ENCODE measurements at regions not wholly inside any gene's neighbourhood (a gene's known extent, or its start where the extent isn't known, plus 50 kb on each side); places are given as distances from the start of the nearest gene placed in this dataset.

DNA sequence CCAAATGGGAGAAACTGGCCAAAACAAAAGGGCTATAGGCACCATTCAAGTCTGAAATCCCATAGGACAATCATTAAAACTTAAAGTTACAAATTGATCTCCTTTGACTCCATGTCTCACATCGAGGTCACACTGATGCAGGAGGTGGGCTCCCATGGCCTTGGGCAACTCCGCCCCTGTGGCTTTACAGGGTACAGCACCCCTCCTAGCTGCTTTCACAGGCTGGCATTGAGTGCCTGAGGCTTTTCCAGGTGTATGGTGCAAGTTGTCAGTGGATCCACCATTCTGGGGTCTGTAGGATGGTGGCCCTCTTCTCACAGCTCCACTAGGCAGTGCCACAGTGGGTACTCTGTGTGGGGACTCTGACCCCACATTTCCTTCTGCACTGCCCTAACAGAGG is 662.1 kb downstream of the XPNPEP1 start:
- Histone ChIP-seq H2BK12ac (ENCODE audit: low read depth, low read length) (no peak overlapping the region), H3K9me3 (ENCODE audit: insufficient read depth in 2 of 2, low read depth in 1 of 2, low read length in 1 of 2) (peaks cover 14 to 27% of the 10 kb centered on the region in 2 experiments), H3K4ac (replicated peaks; ENCODE audit: insufficient read length, low read depth, low read length) (no peak overlapping the region), H3K27ac (ENCODE audit: low read depth, low read length) (no peak overlapping the region), H2AFZ (ENCODE audit: low read length) (no peak overlapping the region), H3K79me2 (ENCODE audit: control insufficient read depth in 1 of 2, insufficient read depth in 2 of 2, low read length in 2 of 2) (no peaks in the 10 kb centered on the region), H2AK5ac (ENCODE audit: low read depth, low read length) (no peak overlapping the region), H3K4me1 (replicated peaks in 1 of 4; ENCODE audit: control insufficient read depth in 3 of 4, insufficient read depth in 4 of 4, low read length in 3 of 4) (no peaks in the 10 kb centered on the region), H3K14ac (ENCODE audit: insufficient read length) (no peak overlapping the region), H3K56ac (replicated peaks; ENCODE audit: insufficient read length, low read depth, low read length) (no peak overlapping the region), H3K23me2 (ENCODE audit: low read depth, low read length) (no peaks in the 10 kb centered on the region), H4K8ac (ENCODE audit: extremely low read depth, insufficient read depth, low read length) (no peak overlapping the region), H2BK15ac (ENCODE audit: low read length) (no peak overlapping the region), H3K27me3 (replicated peaks in 1 of 4; ENCODE audit: control insufficient read depth in 3 of 4, extremely low read depth in 1 of 4, insufficient read depth in 3 of 4, low read length in 3 of 4) (no peaks in the 10 kb centered on the region), H4K20me1 (replicated peaks in 1 of 2; ENCODE audit: control insufficient read depth in 1 of 2, insufficient read depth in 2 of 2, low read length in 2 of 2) (no peaks in the 10 kb centered on the region), H4K5ac (ENCODE audit: insufficient read length, low read depth, low read length) (no peak overlapping the region), H4K91ac (replicated peaks; ENCODE audit: insufficient read length, low read length) (no peak overlapping the region), H3K36me3 (ENCODE audit: control insufficient read depth in 2 of 4, insufficient read depth in 4 of 4, low read length in 3 of 4) (no peaks in the 10 kb centered on the region), H3K18ac (ENCODE audit: extremely low read depth, low read length) (no peak overlapping the region), H2BK120ac (replicated peaks; ENCODE audit: low read depth, low read length) (no peak overlapping the region), H2BK20ac (ENCODE audit: low read length) (no peak overlapping the region), H2BK5ac (ENCODE audit: low read depth, low read length) (no peak overlapping the region), H3K79me1 (ENCODE audit: low read depth, low read length) (no peaks in the 10 kb centered on the region), H3K9ac (replicated peaks in 1 of 4; ENCODE audit: extremely low read depth in 1 of 4, low read depth in 3 of 4, low read length in 3 of 4) (no peak overlapping the region), H3K23ac (ENCODE audit: insufficient read length) (no peak overlapping the region), H3K4me2 (ENCODE audit: insufficient read depth in 1 of 2, low read depth in 2 of 2, low read length in 2 of 2) (no peak overlapping the region), H3K4me3 (ENCODE audit: extremely low read depth in 1 of 4, insufficient read depth in 2 of 4, low read depth in 3 of 4, low read length in 4 of 4) (no peak overlapping the region)
- FAIRE-seq (no peak), DNase-seq (ENCODE audit: low read depth in 1 of 2, low spot score in 2 of 2) (no peak)
- WGBS, 2 experiments (ENCODE audit: extremely low coverage in 1 of 2, insufficient coverage in 1 of 2, insufficient read length in 1 of 2, insufficient replicate concordance in 2 of 2, low coverage in 1 of 2, low lambda C conversion rate in 2 of 2, missing lambda C conversion rate in 1 of 2), result 92% methylated on average over 2 of the region's 2 CpGs; no CpG with 5 or more reads in 1 of the 2 experiments
- POLR2A ChIA-PET (ENCODE audit: partially characterized antibody), result no interaction called here
- CTCF ChIA-PET (ENCODE audit: partially characterized antibody), result interaction anchor here (0.6 kb wide), 1 partner anchor 513 kb away, joined by 3 read pairs; no protein-coding TSS in a partner anchor
- TF ChIP-seq HDAC6 (IDR thresholded peaks at IDR 0.05; ENCODE audit: low read depth, low read length), result no peak
- no peak for TF ChIP-seq ASH2L (IDR thresholded peaks at IDR 0.05; ENCODE audit: low read length)
- no peak for TF ChIP-seq BRCA1 (IDR thresholded peaks at IDR 0.05; ENCODE audit: low read depth, low read length)
- TF ChIP-seq SRF (IDR thresholded peaks at IDR 0.05; ENCODE audit: low read depth, low read length), result no peak
- TF ChIP-seq, protein P1, sequence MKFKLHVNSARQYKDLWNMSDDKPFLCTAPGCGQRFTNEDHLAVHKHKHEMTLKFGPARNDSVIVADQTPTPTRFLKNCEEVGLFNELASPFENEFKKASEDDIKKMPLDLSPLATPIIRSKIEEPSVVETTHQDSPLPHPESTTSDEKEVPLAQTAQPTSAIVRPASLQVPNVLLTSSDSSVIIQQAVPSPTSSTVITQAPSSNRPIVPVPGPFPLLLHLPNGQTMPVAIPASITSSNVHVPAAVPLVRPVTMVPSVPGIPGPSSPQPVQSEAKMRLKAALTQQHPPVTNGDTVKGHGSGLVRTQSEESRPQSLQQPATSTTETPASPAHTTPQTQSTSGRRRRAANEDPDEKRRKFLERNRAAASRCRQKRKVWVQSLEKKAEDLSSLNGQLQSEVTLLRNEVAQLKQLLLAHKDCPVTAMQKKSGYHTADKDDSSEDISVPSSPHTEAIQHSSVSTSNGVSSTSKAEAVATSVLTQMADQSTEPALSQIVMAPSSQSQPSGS (IDR thresholded peaks at IDR 0.05; ENCODE audit: low read length), result no peak
- TF ChIP-seq RNF2 (IDR thresholded peaks at IDR 0.05; ENCODE audit: borderline replicate concordance, low read depth, low read length, missing control alignments, poor library complexity, severe bottlenecking), result no peak
- no peak for TF ChIP-seq MAFK (IDR thresholded peaks at IDR 0.05; ENCODE audit: low read depth, low read length)
- TF ChIP-seq CBX8 (IDR thresholded peaks at IDR 0.05; ENCODE audit: borderline replicate concordance, low read depth, low read length), result no peak
- TF ChIP-seq TBP (IDR thresholded peaks at IDR 0.05; ENCODE audit: low read depth, low read length), result no peak
